ENCODE measurements at regions not wholly inside any gene's neighbourhood (a gene's known extent, or its start where the extent isn't known, plus 50 kb on each side); places are given as distances from the start of the nearest gene placed in this dataset.

- CTCF ChIA-PET: interaction anchor here (0.6 kb wide), 1 partner anchor 189 kb away, joined by 3 read pairs; no protein-coding TSS in a partner anchor
- intact Hi-C loops (cut with micrococcal nuclease; ENCODE audit: unreplicated experiment): no loop called here
- in situ Hi-C loops (cut with HindIII; ENCODE audit: low pct_unique_long_range_greater_than_20kb, low sequenced_read_pairs): no loop called here
Observed at GRCh38 chr3:170814822-170815221, 55.2 kb downstream of the RPL22L1 start.

GRCh38 chr3:170813266-170813665 is 56.7 kb downstream of the RPL22L1 start:
- peaks cover 7% of the 10 kb centered on the region; the same call in 1 of the 2 replicates for H3K4me1 ChIP-seq (ENCODE audit: control insufficient read depth, insufficient read depth, low read length)
- no peaks in the 10 kb centered on the region for H3K9me3 ChIP-seq (ENCODE audit: control insufficient read depth, insufficient read depth, low read depth, low read length)
- TF ChIP-seq TCF7L2 (IDR thresholded peaks at IDR 0.05; ENCODE audit: low read depth, low read length): no peak
- no peak for TF ChIP-seq REST (IDR thresholded peaks at IDR 0.05; ENCODE audit: insufficient read depth in 1 of 2, low read depth in 2 of 2, low read length in 1 of 2)
- ATAC-seq (no peak), DNase-seq (ENCODE audit: low read depth, low spot score) (no peak)
- H3K36me3 ChIP-seq (ENCODE audit: control insufficient read depth, insufficient read depth, low read length): no peaks in the 10 kb centered on the region
- no TSS peak for BruUV-seq (replicated peaks)
- H3K27ac ChIP-seq (ENCODE audit: low read length): no peak overlapping the region
- POLR2A ChIA-PET: no interaction called here
- in situ Hi-C loops (cut with HindIII; ENCODE audit: low pct_unique_long_range_greater_than_20kb, low sequenced_read_pairs): no loop called here
- intact Hi-C loops (cut with micrococcal nuclease; ENCODE audit: unreplicated experiment): loop anchor here (2.0 kb wide), 1 partner anchor 502 kb away; no protein-coding TSS in a partner anchor
- H3K4me3 ChIP-seq (ENCODE audit: low read depth in 2 of 2, low read length in 2 of 2): no peak overlapping the region
- no peaks in the 10 kb centered on the region for H3K27me3 ChIP-seq (ENCODE audit: control insufficient read depth, insufficient read depth, low read length)
- CTCF ChIA-PET: interaction anchor here (5.7 kb wide), 1 partner anchor 399 kb away, joined by 52 read pairs; no protein-coding TSS in a partner anchor

More at GRCh38 chr3:170814822-170815221, 55.2 kb downstream of the RPL22L1 start:
- Histone ChIP-seq H3K4me3 (ENCODE audit: low read depth in 2 of 2, low read length in 2 of 2) (no peak overlapping the region), H3K4me1 (ENCODE audit: control insufficient read depth, insufficient read depth, low read length) (peaks cover 7% of the 10 kb centered on the region; the same call in 1 of the 2 replicates), H3K9me3 (ENCODE audit: control insufficient read depth, insufficient read depth, low read depth, low read length) (no peaks in the 10 kb centered on the region), H3K27me3 (ENCODE audit: control insufficient read depth, insufficient read depth, low read length) (no peaks in the 10 kb centered on the region), H3K36me3 (ENCODE audit: control insufficient read depth, insufficient read depth, low read length) (no peaks in the 10 kb centered on the region), H3K27ac (ENCODE audit: low read length) (no peak overlapping the region)
- TF ChIP-seq POLR2AphosphoS5 (IDR thresholded peaks at IDR 0.05; ENCODE audit: low read depth, low read length) (no peak), REST (IDR thresholded peaks at IDR 0.05; ENCODE audit: insufficient read depth in 1 of 2, low read depth in 2 of 2, low read length in 1 of 2) (no peak)
- DNase-seq (ENCODE audit: low read depth, low spot score) (no peak), ATAC-seq (no peak)
- POLR2A ChIA-PET: interaction anchor here (0.7 kb wide), 1 partner anchor 30 kb away, joined by 3 read pairs; no protein-coding TSS in a partner anchor
- no TSS peak for BruUV-seq (replicated peaks)

All from Panc1 (cell line).